ENCODE measurements at regions not wholly inside any gene's neighbourhood (a gene's known extent, or its start where the extent isn't known, plus 50 kb on each side); places are given as distances from the start of the nearest gene placed in this dataset.

DNA sequence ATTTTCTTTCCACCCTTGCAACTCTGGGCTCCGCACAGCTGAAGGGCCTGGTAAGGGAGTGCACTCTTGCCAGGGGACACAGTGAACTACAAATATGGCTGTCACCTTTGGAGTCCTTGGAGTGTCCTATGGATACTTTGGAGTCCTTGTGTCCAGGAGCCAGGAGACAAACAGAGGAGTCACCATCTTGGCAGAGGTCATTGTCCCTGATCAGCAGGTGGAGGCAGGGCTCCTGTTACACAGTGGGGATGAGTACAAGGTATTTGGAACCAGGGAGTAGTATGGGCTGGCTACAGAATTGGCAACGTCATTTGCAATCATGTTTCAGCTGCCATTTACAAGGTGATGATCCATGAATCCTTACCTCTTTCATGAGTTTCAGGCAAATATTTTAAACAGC lies 132.5 kb downstream of the FAM161A start:
- DNase-seq, result no peak

GRCh38 chr2:61720911-61721310 lies 132.9 kb downstream of the FAM161A start:
- DNase-seq, result no peak

GRCh38 chr2:61718965-61719364 lies 134.9 kb downstream of the FAM161A start:
- no peak for DNase-seq

DNA sequence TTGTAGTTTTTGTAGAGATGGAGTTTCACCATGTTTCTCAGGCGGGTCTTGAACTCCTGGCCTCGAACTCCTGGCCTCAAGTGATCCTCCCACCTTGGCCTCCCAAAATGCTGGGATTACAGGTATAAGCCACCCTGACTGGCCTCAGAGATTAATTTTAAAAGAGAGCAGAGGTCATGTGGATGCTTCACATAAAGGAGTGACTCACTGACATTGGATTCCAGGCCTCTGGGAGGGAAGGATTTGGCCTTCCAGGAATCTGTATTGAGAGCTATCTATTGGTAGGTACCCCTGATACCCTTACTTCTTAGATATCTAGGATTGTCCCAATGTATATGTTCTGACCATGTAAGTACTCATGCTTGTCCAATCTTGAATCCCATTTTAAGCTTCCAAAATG lies 138.4 kb downstream of the FAM161A start:
- no peak for DNase-seq

DNA sequence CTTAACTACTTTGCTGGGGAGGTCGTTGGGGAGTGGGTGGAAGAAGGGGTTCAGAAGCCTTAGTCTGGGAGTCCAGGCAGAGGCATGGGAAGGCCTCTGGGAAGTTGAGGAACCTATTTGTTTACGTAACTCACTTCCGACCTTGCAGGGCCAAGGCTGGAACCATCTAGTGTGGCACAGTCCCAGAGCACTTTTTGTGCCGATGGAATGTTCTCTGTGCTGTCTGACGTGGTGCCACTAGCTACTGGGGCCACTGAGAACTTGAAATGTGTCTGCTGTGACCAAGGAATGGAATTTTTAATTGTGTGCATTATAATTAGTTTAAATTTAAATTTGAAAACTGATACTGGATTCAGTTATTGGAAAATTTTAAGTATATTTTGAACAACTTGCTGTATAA lies 139.7 kb downstream of the FAM161A start:
- DNase-seq, result no peak

DNA sequence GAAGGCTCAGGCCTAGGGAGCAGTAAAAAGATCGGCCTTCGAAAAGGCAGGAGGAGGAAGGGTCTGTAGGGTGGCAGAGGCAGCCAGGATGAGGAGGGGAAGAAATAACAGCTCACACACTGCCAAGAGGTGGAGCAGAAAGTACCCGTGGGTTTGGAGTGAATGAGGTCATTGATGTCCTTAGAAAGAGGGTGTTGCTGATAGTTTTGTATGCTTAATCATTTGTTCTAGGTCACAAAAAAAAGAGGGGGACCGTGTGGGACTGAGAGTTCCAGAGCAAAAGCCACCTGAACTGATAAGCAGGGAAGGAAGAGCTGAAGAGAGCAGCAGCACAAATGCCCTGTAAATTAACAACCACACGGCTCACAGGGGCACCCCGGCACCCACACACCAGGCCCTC lies 140.4 kb downstream of the FAM161A start:
- DNase-seq, result no peak

DNA sequence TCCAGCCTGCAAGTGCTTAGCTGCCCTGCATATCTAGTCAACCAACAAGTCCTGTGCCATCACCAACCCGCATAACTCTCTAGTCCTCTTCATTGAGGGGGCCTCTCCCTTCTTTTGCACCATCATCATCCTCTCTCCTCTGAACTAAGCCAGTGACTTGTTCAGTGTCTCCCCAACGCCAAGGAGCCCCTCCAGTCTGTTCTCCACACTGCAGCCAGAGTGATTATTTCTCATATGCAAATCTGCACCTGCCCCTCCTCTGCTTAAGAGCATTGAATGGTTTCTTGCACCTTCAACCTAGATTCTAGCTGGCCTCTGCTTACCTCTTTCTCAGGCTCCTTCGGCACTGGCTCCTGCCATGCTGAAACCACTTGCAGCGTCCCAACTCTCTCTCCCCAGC lies 141.8 kb downstream of the FAM161A start:
- DNase-seq, result no peak

DNA sequence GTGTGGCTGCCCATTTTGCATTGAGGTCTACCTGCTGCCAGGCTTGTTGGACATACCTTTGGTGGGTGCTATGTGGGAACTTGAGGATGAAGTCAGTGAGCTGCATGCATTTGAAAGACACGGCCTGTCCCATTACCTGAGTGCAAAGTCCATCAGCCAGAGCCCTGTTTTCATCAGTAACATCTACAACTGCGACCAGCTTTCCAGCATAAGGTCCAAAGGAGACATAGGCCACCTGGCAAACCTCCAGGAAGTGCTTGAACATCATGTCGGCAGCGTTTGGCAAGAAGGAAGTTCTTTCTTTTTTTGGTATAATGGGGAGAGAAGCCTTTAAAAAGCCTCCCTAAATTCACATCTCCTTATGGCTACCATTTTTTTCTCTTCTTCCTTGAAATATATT lies 143.1 kb downstream of the FAM161A start:
- no peak for DNase-seq

- DNase-seq, result no peak
These were observed 145.6 kb downstream of the FAM161A start for GRCh38 chr2:61707984-61708852.

DNA sequence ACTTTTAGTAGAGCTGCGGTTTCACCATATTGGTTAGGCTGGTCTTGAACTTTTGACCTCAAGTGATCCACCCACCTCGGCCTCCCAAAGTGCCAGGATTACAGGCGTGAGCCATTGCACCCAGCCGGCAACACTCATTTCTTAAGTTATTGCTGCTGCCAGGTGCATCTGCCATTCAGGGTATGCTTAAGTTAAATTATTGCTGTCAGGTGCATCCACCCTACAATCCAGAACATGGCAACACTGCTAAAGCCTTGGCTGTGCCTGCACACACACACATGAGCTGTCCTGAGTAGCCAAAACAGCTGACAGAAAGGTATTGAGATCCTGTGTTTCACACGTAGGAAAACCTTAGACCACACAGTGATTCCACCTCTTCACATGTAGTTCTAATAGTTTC lies 148.2 kb downstream of the FAM161A start:
- no peak for DNase-seq

GRCh38 chr2:61704364-61704763 lies 149.5 kb downstream of the FAM161A start:
- DNase-seq, result no peak

- DNase-seq, result no peak
These were observed 151.8 kb downstream of the FAM161A start for GRCh38 chr2:61702088-61702467.

DNA sequence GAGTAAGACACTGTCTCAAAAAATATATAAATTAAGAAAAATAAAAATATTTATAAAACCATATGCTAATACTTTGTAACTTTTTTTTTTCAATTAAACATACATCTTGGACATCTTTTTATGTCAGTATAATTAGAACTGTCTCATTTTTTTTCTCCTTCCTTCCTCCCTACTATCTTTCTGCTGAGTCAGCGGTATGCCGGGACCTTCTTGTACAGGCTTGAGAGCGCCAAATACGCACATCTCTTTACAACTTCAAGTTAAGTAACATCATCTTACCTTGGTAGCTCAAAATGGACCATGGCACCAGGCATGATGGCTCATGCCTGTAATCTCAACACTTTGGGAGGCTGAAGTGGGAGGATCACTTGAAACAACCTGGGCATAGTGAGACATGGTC lies 153.4 kb downstream of the FAM161A start:
- DNase-seq, result no peak

DNA sequence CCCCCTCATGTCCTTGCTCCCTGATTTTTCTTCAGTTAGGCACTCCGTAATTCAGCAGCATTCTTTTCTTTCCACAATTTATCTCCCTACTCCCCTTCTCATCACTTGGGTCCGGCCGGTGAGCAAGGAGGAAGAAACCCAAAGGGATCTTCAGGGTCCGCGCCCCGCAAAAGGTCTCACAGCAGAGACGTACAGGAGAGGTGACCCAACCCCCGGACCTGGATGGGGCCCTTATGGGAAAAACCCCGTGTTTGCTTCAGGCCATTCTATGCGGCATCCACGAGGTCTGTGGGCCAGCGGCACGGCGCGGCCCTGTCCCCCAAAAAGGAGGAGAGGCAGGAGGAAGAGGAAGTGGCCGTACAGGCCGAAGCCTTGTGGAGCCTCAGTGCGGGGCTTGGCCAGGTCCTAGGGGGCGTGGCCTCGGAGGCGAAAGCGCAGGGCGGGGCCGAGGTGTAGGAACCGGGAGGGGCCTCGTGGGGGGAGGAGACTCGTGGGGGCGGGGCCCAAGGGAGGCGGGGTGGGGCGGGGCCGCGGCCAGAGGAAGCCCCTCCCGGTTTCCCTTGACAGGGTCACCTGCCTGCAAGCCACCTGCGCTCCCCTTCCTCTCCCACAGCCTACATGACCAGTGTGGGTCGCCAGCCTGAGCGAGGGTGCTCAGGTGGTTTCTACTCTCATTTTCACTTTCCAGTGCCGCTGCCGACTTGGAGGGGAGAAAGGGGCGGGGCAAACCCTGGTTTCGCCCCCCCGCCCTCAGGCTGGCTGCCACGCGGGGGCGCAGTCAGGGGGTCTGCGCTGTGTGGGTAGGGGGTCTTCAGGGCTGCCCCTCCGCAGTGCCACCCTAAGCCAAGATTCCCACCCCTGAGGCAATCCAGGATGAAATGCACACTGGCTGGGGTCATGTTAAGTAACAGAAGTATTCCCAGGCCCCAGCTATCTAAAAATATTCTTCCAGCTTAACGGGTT lies 156.4 kb upstream of the XPO1 start:
- peak; percentile 87 for DNase-seq

- no peak for DNase-seq
These were observed 155.6 kb upstream of the XPO1 start for GRCh38 chr2:61693744-61694143.

GRCh38 chr2:61690078-61690596 lies 152.0 kb upstream of the XPO1 start:
- DNase-seq, result no peak

- DNase-seq, result no peak
These were observed 151.4 kb upstream of the XPO1 start for GRCh38 chr2:61689568-61689967.

DNA sequence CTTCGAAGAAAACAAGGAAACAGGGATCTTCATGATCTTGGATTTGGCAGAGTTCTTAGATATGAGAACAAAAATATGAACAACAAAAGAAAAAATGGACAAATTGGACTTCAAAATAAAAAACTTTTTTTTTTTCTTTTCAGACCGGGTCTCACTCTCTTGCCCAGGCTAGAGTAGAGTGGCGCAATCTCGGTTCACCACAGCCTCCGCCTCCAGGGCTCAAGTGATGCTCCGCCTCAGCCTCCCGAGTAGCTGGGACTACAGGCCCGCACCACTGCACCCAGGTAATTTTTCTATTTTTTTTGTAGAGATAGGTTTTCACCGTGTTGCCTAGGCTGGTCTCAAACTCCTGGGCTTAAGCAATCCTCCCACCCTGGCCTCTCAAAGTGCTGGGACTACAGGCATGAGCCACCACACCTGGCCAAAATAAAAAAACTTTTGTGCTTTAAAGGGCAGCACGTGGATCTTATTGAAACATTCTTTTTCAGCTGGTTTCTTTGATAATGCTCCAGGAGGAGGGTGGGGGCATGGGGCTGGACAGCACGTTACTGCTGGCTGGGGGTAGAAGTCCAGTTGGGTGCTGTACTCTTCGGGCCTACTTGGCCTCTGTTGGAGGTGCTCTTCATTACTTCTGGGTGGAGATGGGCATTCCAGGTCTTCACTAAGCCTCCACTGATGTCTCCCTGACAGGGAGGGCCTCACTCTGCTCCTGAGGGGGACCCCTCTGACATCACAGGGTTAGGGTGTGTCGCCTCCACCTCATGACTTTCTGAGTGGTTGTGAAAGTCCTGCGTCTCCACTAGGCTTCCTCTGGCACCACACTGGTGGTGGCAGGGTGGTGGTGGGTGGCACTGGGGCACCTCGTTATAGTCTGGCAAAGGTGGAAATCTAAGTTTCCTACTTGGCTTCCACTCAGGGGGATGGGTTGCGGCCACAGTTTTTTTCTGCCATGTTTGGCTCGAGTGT lies 150.5 kb upstream of the XPO1 start:
- no peak for DNase-seq

GRCh38 chr2:61679096-61679495 lies 140.9 kb upstream of the XPO1 start:
- DNase-seq, result no peak

DNA sequence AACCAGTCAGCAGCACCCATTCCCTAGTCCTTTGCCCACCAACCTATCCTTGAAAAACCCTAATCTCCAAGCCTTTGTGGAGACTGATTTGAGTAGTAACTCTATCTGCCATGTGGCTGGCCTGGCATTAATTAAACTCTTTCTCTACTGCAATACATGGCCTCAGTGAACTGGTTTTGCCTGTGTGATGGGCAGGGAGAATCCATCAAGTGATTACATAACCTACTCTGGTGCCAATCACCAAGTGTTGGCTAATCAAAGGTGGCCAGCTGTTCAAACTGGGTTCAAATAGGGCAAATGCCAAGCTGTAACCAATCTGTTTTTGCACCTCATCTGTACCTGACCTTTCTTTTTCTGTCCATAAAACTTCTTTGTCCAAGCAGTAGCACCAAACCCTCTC lies 139.8 kb upstream of the XPO1 start:
- no peak for DNase-seq

DNA sequence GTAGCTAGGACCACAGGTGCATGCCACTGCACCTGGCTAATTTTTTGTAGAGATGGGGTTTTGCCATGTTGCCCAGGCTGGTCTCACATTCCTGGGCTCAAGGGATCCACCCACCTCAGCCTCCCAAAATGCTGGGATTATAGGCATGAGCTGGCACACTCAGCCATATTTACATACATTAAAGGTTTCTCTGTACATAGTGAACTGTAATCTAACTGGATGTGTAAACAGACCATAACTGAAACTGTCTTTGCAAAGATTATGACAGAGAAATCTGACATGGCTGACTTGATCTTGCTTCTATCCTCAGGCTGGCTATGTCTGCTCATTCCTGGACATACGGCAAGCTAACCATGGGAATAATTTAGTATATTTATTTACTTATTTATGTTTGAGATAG lies 139.2 kb upstream of the XPO1 start:
- no peak for DNase-seq

DNA sequence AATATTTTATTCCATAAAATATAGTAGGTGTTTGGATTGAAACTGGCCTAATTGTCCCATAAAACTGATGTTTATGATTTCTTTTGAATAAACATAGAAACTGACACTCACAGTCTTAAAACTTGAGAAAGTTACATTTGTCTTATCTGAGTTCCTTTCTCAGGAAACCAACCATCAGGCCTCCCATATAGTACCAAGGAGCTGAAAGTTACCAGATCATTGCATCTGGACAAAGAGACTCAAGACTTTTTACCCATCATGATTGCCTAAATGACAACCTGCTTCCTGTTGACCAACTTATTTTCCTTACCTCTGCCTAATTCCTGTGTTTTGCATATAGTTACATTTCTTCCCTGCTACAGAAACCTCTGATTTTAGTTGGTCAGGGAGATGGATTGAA lies 137.0 kb upstream of the XPO1 start:
- DNase-seq, result no peak

Measured in fibroblast of skin of scalp (primary cell).